Fibroblast of pulmonary artery (primary cell): ENCODE measurements at regions not wholly inside any gene's neighbourhood (a gene's known extent, or its start where the extent isn't known, plus 50 kb on each side); places are given as distances from the start of the nearest gene placed in this dataset.
"Not testable (repeated sequence)": the region's sequence is repeated elsewhere in the genome, so short reads cannot be mapped to it uniquely, and the experiment has no call there.

Experiments
- DNase-seq: peaks from one replicate; pipeline ENCODE4 v3.0.0-alpha.2; 2010; ENCODE audit warnings: low read depth
- H3K4me3 ChIP-seq: replicated peaks from 2 replicates; pipeline ENCODE4 v1.5.1; 2011; ENCODE audit warnings: low read depth, mild to moderate bottlenecking, control low read depth, low read length, moderate library complexity
- TF ChIP-seq, protein P1 (sequence below): IDR thresholded peaks from 2 replicates; pipeline ENCODE4 v1.5.1; 2011; ENCODE audit warnings: mild to moderate bottlenecking, control low read depth, low read length, inconsistent platforms; ENCODE audit errors: missing control alignments

DNA sequence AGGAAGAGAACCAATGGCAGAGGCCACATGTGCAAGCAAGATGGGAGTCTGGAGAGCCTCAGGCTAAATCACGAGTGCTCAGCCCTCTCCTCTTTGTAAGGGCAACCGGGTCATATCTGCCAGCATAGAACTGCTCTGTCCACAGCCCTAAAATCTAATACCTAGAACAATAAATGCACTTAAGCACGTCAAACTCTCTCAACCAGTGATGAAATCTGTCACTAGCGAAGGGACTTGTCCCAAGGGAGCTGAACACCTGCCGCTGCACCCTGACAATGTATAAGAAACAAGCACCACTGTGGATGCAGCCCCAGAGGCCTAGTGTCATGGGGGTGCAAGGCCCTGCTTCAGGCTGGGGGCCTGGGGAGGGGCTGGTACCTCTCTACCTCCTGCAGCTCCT is 82.5 kb downstream of the PRL start:
- TF ChIP-seq, protein P1, sequence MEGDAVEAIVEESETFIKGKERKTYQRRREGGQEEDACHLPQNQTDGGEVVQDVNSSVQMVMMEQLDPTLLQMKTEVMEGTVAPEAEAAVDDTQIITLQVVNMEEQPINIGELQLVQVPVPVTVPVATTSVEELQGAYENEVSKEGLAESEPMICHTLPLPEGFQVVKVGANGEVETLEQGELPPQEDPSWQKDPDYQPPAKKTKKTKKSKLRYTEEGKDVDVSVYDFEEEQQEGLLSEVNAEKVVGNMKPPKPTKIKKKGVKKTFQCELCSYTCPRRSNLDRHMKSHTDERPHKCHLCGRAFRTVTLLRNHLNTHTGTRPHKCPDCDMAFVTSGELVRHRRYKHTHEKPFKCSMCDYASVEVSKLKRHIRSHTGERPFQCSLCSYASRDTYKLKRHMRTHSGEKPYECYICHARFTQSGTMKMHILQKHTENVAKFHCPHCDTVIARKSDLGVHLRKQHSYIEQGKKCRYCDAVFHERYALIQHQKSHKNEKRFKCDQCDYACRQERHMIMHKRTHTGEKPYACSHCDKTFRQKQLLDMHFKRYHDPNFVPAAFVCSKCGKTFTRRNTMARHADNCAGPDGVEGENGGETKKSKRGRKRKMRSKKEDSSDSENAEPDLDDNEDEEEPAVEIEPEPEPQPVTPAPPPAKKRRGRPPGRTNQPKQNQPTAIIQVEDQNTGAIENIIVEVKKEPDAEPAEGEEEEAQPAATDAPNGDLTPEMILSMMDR, result no peak
- no peak for DNase-seq
- H3K4me3 ChIP-seq, result no peak overlapping the region

DNA sequence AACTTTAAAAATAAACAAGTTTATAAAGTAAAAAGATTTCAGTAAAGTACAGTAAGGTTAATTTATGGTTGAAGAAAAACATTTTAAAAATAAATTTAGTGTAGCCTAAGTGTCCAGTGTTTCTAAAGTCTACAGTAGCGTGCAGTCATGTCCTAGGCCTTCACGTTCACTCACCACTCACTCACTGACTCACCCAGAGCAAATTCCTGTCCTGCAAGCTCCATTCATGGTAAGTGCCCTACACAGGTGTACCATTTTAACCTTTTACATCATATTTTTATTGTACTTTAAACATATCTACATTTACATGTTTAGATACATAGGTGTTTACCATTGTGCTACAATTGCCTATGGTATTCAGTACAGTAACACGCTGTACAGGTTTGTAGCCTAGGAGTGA is 81.4 kb downstream of the PRL start:
- DNase-seq, H3K4me3 ChIP-seq: not testable (repeated sequence)

- DNase-seq, result no peak
- TF ChIP-seq, protein P1, result no peak
- H3K4me3 ChIP-seq, result no peak overlapping the region
Observed at GRCh38 chr6:22218410-22218809, 78.4 kb downstream of the PRL start.

- DNase-seq, result no peak
- TF ChIP-seq, protein P1, result no peak
- H3K4me3 ChIP-seq, result no peak overlapping the region
Observed at GRCh38 chr6:22219925-22220324, 76.9 kb downstream of the PRL start.

- H3K4me3 ChIP-seq, result no peak overlapping the region
- DNase-seq, result no peak
- TF ChIP-seq, protein P1, result no peak
Observed at GRCh38 chr6:22221211-22221610, 75.6 kb downstream of the PRL start.

DNA sequence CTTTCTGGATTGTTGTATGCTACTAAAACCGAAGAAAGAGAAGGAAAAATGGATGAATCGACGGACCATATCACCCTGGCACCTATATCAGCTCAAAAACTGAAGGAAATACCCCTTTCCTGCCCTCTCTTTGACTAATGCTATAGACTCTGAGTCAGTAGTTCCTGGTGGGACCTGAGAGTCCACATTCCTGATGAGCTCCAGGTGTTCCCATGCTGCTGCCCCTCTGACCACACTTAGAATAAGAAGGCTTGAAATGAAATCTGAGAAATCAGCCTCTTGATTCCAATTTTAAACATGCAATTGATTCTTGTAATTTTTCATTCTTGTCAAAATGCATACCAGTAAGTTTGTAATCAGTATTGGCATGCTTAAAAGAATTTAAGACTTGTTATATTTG is 75.2 kb downstream of the PRL start:
- TF ChIP-seq, protein P1, result no peak
- DNase-seq, result no peak
- H3K4me3 ChIP-seq, result no peak overlapping the region

DNA sequence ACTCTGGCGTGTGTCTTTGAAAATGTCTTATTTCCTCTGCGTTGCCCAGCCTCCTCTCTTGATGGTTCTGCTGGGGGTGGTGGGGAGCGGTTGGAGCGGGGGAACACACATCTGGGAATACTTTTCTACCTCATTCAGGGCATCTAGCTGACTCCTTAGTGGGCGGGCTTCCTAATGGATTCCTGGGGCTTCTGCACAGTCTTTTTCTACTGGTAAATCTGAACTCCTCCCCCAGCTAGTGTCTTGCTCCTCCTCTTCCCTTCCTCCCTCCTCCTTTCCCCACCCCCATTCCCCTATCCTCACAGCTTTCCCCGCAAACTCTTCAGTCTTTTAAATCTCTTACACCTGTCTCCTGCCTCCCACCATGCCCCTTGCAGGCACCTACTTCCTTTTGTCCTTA is 74.4 kb downstream of the PRL start:
- DNase-seq, result no peak
- TF ChIP-seq, protein P1, result no peak
- no peak overlapping the region for H3K4me3 ChIP-seq
